ENCODE measurements at regions not wholly inside any gene's neighbourhood (a gene's known extent, or its start where the extent isn't known, plus 50 kb on each side); places are given as distances from the start of the nearest gene placed in this dataset.

DNA sequence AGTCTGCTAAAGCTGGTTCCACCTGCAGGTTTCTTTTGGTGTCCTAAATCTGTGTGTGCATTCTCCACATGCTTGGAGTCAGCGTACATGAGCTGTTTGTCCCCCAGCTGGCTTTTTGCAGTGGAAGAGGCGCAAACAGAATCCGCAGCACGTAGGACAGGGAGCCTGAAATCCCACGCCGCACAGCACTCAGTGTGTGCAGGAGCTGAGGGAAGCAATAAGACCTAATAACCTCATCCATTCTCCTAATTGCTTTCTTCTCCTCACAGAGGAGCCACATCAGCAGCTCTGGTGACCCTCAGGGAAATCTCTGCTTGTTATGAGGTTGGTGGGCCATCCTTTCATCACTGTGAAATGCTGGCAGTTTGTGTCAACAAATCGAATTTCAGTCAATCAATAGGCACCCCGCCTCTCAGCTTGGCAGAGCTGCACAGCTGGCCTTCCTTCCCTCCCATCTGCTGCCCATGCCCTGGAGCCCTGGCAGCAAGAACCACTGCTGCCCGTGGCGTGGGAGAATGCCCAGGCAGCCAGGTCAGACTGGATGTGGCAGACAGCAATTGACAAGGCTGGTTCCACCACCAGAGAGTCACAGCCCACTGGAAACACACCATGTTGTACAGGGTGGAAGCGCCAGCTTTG lies 136.7 kb downstream of the ZDHHC20 start:
- Histone ChIP-seq H3K27me3 (replicated peaks in 1 of 7) (no peaks in the 10 kb centered on the region), H3K36me3 (peaks cover 0 to 8% (median 0%) of the 10 kb centered on the region in 6 donors), H3K4me3 (no peak overlapping the region), H3K4me1 (no peaks in the 10 kb centered on the region), H3K9me3 (no peaks in the 10 kb centered on the region), H3K27ac (no peak overlapping the region)
- no peak for DNase-seq
- 67 to 95% (median 82%) methylated on average over 11 of the region's 11 CpGs for WGBS, 5 donors
- intact Hi-C loops (cut with DNase I; ENCODE audit: low total_unique reads) = no loop called here
- no peak for TF ChIP-seq POLR2AphosphoS5 (IDR thresholded peaks at IDR 0.05)
- TF ChIP-seq, protein P1, sequence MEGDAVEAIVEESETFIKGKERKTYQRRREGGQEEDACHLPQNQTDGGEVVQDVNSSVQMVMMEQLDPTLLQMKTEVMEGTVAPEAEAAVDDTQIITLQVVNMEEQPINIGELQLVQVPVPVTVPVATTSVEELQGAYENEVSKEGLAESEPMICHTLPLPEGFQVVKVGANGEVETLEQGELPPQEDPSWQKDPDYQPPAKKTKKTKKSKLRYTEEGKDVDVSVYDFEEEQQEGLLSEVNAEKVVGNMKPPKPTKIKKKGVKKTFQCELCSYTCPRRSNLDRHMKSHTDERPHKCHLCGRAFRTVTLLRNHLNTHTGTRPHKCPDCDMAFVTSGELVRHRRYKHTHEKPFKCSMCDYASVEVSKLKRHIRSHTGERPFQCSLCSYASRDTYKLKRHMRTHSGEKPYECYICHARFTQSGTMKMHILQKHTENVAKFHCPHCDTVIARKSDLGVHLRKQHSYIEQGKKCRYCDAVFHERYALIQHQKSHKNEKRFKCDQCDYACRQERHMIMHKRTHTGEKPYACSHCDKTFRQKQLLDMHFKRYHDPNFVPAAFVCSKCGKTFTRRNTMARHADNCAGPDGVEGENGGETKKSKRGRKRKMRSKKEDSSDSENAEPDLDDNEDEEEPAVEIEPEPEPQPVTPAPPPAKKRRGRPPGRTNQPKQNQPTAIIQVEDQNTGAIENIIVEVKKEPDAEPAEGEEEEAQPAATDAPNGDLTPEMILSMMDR (IDR thresholded peaks at IDR 0.05 in 8 of 11, conservative IDR thresholded peaks at IDR 0.05 in 3 of 11) = no peak

Small RNA genes in the stretch of these regions (small RNA-seq; reads per million reads assigned to genes)
- gene AL158032.2 = 0 reads per million in 4 donors
